Peyer's patch (tissue), 4 donors: ENCODE measurements at regions not wholly inside any gene's neighbourhood (a gene's known extent, or its start where the extent isn't known, plus 50 kb on each side); places are given as distances from the start of the nearest gene placed in this dataset.

Source experiments
- POLR2A ChIP-seq, 2 donors: fragments of 450-650 bp; IDR thresholded peaks; one replicate each; pipeline ENCODE4 v1.5.1; 2017; ENCODE audit warnings: antibody characterized with exemption in 2 of 2, mild to moderate bottlenecking in 2 of 2, moderate library complexity in 2 of 2
- TF ChIP-seq, protein P1 (sequence below), 6 experiments: fragments of 450-650 bp in 4 of 6; fragments of 200-600 bp in 2 of 6; sonication (generic) in 1 of 6; IDR thresholded peaks; one replicate each; pipeline ENCODE4 v1.5.1; 2017 to 2019; ENCODE audit warnings: antibody characterized with exemption in 6 of 6, mild to moderate bottlenecking in 3 of 6, moderate library complexity in 1 of 6

DNA sequence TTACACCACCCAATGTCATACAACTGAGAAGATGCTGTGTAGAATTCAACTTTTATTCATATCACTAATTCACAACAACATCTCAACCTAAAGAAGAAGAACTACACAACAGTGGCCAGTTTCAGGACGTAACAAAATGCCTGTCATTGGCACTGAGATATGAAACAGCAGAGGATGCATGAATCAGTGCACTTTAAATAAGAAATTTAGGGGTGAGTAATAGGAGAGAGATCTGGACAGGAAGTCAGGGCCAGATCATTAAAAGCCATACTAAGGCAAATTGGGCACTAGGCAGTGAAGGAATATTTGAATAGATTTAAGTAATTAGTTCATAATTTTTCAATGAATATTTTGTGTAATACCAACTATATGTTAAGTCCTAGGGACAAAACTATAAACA, 510.5 kb downstream of the PLPP3 start:
- TF ChIP-seq, protein P1, sequence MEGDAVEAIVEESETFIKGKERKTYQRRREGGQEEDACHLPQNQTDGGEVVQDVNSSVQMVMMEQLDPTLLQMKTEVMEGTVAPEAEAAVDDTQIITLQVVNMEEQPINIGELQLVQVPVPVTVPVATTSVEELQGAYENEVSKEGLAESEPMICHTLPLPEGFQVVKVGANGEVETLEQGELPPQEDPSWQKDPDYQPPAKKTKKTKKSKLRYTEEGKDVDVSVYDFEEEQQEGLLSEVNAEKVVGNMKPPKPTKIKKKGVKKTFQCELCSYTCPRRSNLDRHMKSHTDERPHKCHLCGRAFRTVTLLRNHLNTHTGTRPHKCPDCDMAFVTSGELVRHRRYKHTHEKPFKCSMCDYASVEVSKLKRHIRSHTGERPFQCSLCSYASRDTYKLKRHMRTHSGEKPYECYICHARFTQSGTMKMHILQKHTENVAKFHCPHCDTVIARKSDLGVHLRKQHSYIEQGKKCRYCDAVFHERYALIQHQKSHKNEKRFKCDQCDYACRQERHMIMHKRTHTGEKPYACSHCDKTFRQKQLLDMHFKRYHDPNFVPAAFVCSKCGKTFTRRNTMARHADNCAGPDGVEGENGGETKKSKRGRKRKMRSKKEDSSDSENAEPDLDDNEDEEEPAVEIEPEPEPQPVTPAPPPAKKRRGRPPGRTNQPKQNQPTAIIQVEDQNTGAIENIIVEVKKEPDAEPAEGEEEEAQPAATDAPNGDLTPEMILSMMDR (IDR thresholded peaks at IDR 0.05), result no peak
- no peak for TF ChIP-seq POLR2A (IDR thresholded peaks at IDR 0.05)
